Endothelial cell of umbilical vein (primary cell): ENCODE measurements at regions not wholly inside any gene's neighbourhood (a gene's known extent, or its start where the extent isn't known, plus 50 kb on each side); places are given as distances from the start of the nearest gene placed in this dataset.

Experiments used
- BruUV-seq: library from RNA; stranded (reverse); fragments of 400-500 nt; replicated peaks from 2 replicates; lab custom pipeline; 2021; lab: Mats Ljungman, UMichigan
- CTCF ChIA-PET: fragments of 300-600, 350-600 bp; sonication (Branson Sonifier 250); formaldehyde crosslinking; loops from one replicate; lab custom pipeline; 2021; ENCODE audit warnings: antibody characterized with exemption, inconsistent platforms; lab: Charles Lee
- POLR2A ChIA-PET: fragments of 300-600, 350-600 bp; sonication (Branson Sonifier 250); formaldehyde crosslinking; loops from one replicate; lab custom pipeline; 2021; ENCODE audit warnings: antibody characterized with exemption, inconsistent platforms; lab: Charles Lee
- DNase-seq: peaks from one replicate; pipeline ENCODE4 v3.0.0-alpha.2; 2011; ENCODE audit warnings: low read depth, low spot score
- FAIRE-seq: peaks from 2 replicates; lab custom pipeline; 2011; peaks lifted over from hg19 to GRCh38; lab: Jason Lieb, UNC
- H2AFZ ChIP-seq: 2 replicates; pipeline ENCODE4 v1.6.0; 2012; ENCODE audit warnings: low read depth, low read length, control low read depth, inconsistent platforms
- H3K27ac ChIP-seq: 2 replicates; pipeline ENCODE4 v1.5.1; 2011; ENCODE audit warnings: low read depth, mild to moderate bottlenecking, control low read depth, low read length, moderate library complexity; ENCODE audit not compliant: insufficient read depth
- H3K27me3 ChIP-seq, 2 experiments: 2 replicates each; pipeline versions ENCODE4 v1.6.0 to v1.6.1; 2011; ENCODE audit warnings: low read length in 2 of 2, mixed read lengths in 1 of 2; ENCODE audit not compliant: control insufficient read depth in 2 of 2, insufficient read depth in 2 of 2
- H3K36me3 ChIP-seq, 2 experiments: 2 replicates in 1 of 2; 3 replicates in 1 of 2; pipeline ENCODE4 v1.5.1; 2011; ENCODE audit warnings: low read length in 2 of 2, mild to moderate bottlenecking in 1 of 2, moderate library complexity in 1 of 2; ENCODE audit not compliant: control insufficient read depth in 2 of 2, insufficient read depth in 2 of 2; ENCODE audit errors: extremely low read depth in 1 of 2
- H3K4me1 ChIP-seq: 3 replicates; pipeline ENCODE4 v1.5.1; 2011; ENCODE audit warnings: mild to moderate bottlenecking, low read length; ENCODE audit not compliant: control insufficient read depth, insufficient read depth; ENCODE audit errors: extremely low read depth
- H3K4me2 ChIP-seq: 2 replicates; pipeline ENCODE4 v1.6.1; 2011; ENCODE audit warnings: low read length, control low read depth, mixed read lengths; ENCODE audit not compliant: insufficient read depth
- H3K4me3 ChIP-seq, 3 experiments: fragments of 200-600 bp in 1 of 3; sonication (generic), shearing (Covaris generic) in 1 of 3; replicated peaks in 1 of 3; 2 replicates each; pipeline ENCODE4 v1.5.1; 2011 to 2016; ENCODE audit warnings: control low read depth in 3 of 3, low read length in 3 of 3, mild to moderate bottlenecking in 2 of 3, inconsistent platforms in 1 of 3, low read depth in 1 of 3, moderate library complexity in 1 of 3; ENCODE audit not compliant: insufficient read depth in 1 of 3
- H3K79me2 ChIP-seq: 2 replicates; pipeline ENCODE4 v1.6.0; 2012; ENCODE audit warnings: low read length, inconsistent platforms; ENCODE audit not compliant: control insufficient read depth, insufficient read depth
- H3K9ac ChIP-seq: replicated peaks from 2 replicates; pipeline ENCODE3; 2011; ENCODE audit warnings: low read length, control low read depth; ENCODE audit not compliant: insufficient read depth; ENCODE audit errors: extremely low read depth
- H3K9me1 ChIP-seq: replicated peaks from 3 replicates; pipeline ENCODE4 v1.6.0; 2011; ENCODE audit warnings: mild to moderate bottlenecking, low read length; ENCODE audit not compliant: control insufficient read depth, insufficient read depth; ENCODE audit errors: extremely low read depth
- H3K9me3 ChIP-seq: replicated peaks from 2 replicates; pipeline ENCODE4 v1.5.1; 2012; ENCODE audit warnings: low read length, inconsistent platforms; ENCODE audit not compliant: control insufficient read depth, insufficient read depth
- H4K20me1 ChIP-seq: replicated peaks from 2 replicates; pipeline ENCODE3; 2011; ENCODE audit warnings: mild to moderate bottlenecking, low read length; ENCODE audit not compliant: control insufficient read depth, insufficient read depth; ENCODE audit errors: extremely low read depth
- CTCF ChIP-seq, 2 donors: IDR thresholded peaks; 1 replicate in 1 of 2; 2 replicates in 1 of 2; pipeline ENCODE4 v1.5.1; 2011; ENCODE audit warnings: low read length in 2 of 2, mild to moderate bottlenecking in 2 of 2, moderate library complexity in 2 of 2, control low read depth in 1 of 2, inconsistent platforms in 1 of 2, low read depth in 1 of 2; ENCODE audit not compliant: insufficient read depth in 1 of 2; ENCODE audit errors: extremely low read depth in 1 of 2
- EZH2 ChIP-seq: IDR thresholded peaks from 2 replicates; pipeline ENCODE4 v1.6.1; 2012; ENCODE audit warnings: borderline replicate concordance, low read depth, mild to moderate bottlenecking, moderate library complexity, low read length, inconsistent platforms; ENCODE audit not compliant: severe bottlenecking
- FOS ChIP-seq: IDR thresholded peaks from 2 replicates; pipeline ENCODE4 v1.6.1; 2011; ENCODE audit warnings: mild to moderate bottlenecking, low read length, moderate library complexity, borderline replicate concordance; ENCODE audit not compliant: insufficient read depth
- GATA2 ChIP-seq: IDR thresholded peaks from 2 replicates; pipeline ENCODE4 v1.7.0; 2011; ENCODE audit warnings: low read depth, mild to moderate bottlenecking, moderate library complexity, mixed read lengths, low read length; ENCODE audit not compliant: insufficient read length, insufficient read depth
- JUN ChIP-seq: IDR thresholded peaks from 2 replicates; pipeline ENCODE4 v1.6.1; 2011; ENCODE audit warnings: borderline replicate concordance, low read depth; ENCODE audit not compliant: insufficient read length, insufficient read depth
- MYC ChIP-seq: IDR thresholded peaks from one replicate; pipeline ENCODE4 v1.6.1; 2011; ENCODE audit warnings: mild to moderate bottlenecking, low read depth, low read length
- POLR2A ChIP-seq: IDR thresholded peaks from 2 replicates; pipeline ENCODE4 v1.6.1; 2012; ENCODE audit warnings: low read depth, mild to moderate bottlenecking, control low read depth, low read length
- POLR2AphosphoS5 ChIP-seq: IDR thresholded peaks from 2 replicates; pipeline ENCODE4 v1.6.1; 2012; ENCODE audit warnings: low read depth, mild to moderate bottlenecking, control low read depth, low read length, moderate library complexity; ENCODE audit not compliant: insufficient read depth
- dilution Hi-C: fragments of 300-500 bp; cut with MboI; formaldehyde crosslinking; loops from one replicate; pipeline ENCODE4 v1.15.0; 2019; ENCODE audit warnings: low sequenced_read_pairs; ENCODE audit not compliant: extremely low pct_ligation_motif_present
- intact Hi-C: fragments of 100-400 bp; cut with micrococcal nuclease; formaldehyde crosslinking; loops from one replicate; pipeline ENCODE4 v1.10.0; 2022
- TF ChIP-seq, protein P1 (sequence below): IDR thresholded peaks from 2 replicates; pipeline ENCODE4 v1.6.1; 2011; ENCODE audit not compliant: insufficient read depth, insufficient read length

GRCh38 chr2:58971511-58972360, 730.6 kb upstream of the FANCL start:
- Histone ChIP-seq H3K36me3 (no peaks in the 10 kb centered on the region), H3K9me3 (no peaks in the 10 kb centered on the region), H3K9me1 (no peaks in the 10 kb centered on the region), H2AFZ (no peak overlapping the region), H3K4me2 (no peak overlapping the region), H3K4me1 (no peaks in the 10 kb centered on the region), H3K27ac (no peak overlapping the region), H3K79me2 (no peaks in the 10 kb centered on the region), H3K9ac (no peak overlapping the region), H3K27me3 (no peaks in the 10 kb centered on the region), H4K20me1 (no peaks in the 10 kb centered on the region), H3K4me3 (no peak overlapping the region)
- BruUV-seq, result no TSS peak
- intact Hi-C loops, result no loop called here
- dilution Hi-C loops, result no loop called here
- TF ChIP-seq, protein P1, sequence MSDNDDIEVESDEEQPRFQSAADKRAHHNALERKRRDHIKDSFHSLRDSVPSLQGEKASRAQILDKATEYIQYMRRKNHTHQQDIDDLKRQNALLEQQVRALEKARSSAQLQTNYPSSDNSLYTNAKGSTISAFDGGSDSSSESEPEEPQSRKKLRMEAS, result no peak
- no peak for TF ChIP-seq GATA2
- TF ChIP-seq EZH2, result no peak
- no peak for TF ChIP-seq JUN
- TF ChIP-seq POLR2A, result no peak
- no peak for TF ChIP-seq POLR2AphosphoS5
- TF ChIP-seq FOS, result no peak
- TF ChIP-seq CTCF (IDR thresholded peaks at IDR 0.05; ENCODE audit: extremely low read depth in 1 of 2, insufficient read depth in 1 of 2, low read depth in 1 of 2, low read length in 2 of 2), result no peak
- no peak for TF ChIP-seq MYC
- CTCF ChIA-PET, result no interaction called here
- no peak for DNase-seq
- POLR2A ChIA-PET, result no interaction called here
- FAIRE-seq, result no peak
